DMS53 (cell line): ENCODE measurements at regions not wholly inside any gene's neighbourhood (a gene's known extent, or its start where the extent isn't known, plus 50 kb on each side); places are given as distances from the start of the nearest gene placed in this dataset.

ENCODE experiments used
- DNase-seq: peaks from one replicate; lab custom pipeline; 2025; lab: John Stamatoyannopoulos, UW

GRCh38 chr4:131046821-131047220, 1950.9 kb downstream of the C4orf33 start:
- DNase-seq: no peak

GRCh38 chr4:131052646-131053045, 1956.7 kb downstream of the C4orf33 start:
- DNase-seq: no peak

GRCh38 chr4:131054489-131055019, 1958.6 kb downstream of the C4orf33 start:
- no peak for DNase-seq

GRCh38 chr4:131061734-131062133, 1965.8 kb downstream of the C4orf33 start:
- peak; percentile 7 for DNase-seq

- no peak for DNase-seq
These were observed 1967.9 kb downstream of the C4orf33 start for GRCh38 chr4:131063878-131064277.

- DNase-seq: no peak
These were observed 1985.1 kb downstream of the C4orf33 start for GRCh38 chr4:131081069-131081468.

GRCh38 chr4:131084997-131085396, 1989.0 kb downstream of the C4orf33 start:
- peak; percentile 72 for DNase-seq

- peak; percentile 75 for DNase-seq
These were observed 1995.9 kb downstream of the C4orf33 start for GRCh38 chr4:131091896-131092295.

- DNase-seq: peak; percentile 51
These were observed 1997.4 kb downstream of the C4orf33 start for GRCh38 chr4:131093303-131093702.

GRCh38 chr4:131098976-131099375, 2003.0 kb downstream of the C4orf33 start:
- DNase-seq: no peak

- no peak for DNase-seq
These were observed 2017.3 kb downstream of the C4orf33 start for GRCh38 chr4:131113273-131113672.

- no peak for DNase-seq
These were observed 2017.8 kb downstream of the C4orf33 start for GRCh38 chr4:131113704-131114103.

- no peak for DNase-seq
These were observed 2023.7 kb downstream of the C4orf33 start for GRCh38 chr4:131119661-131120060.

GRCh38 chr4:131137196-131137595, 2011.9 kb upstream of the PCDH10 start:
- DNase-seq: no peak

GRCh38 chr4:131159261-131159660, 1989.8 kb upstream of the PCDH10 start:
- DNase-seq: no peak

GRCh38 chr4:131192318-131192717, 1956.8 kb upstream of the PCDH10 start:
- DNase-seq: no peak

GRCh38 chr4:131207589-131207988, 1941.5 kb upstream of the PCDH10 start:
- DNase-seq: peak; percentile 29

GRCh38 chr4:131248314-131248713, 1900.8 kb upstream of the PCDH10 start:
- DNase-seq: no peak

GRCh38 chr4:131251321-131251720, 1897.8 kb upstream of the PCDH10 start:
- no peak for DNase-seq

- no peak for DNase-seq
These were observed 1891.9 kb upstream of the PCDH10 start for GRCh38 chr4:131257241-131257640.

GRCh38 chr4:131258361-131258760, 1890.7 kb upstream of the PCDH10 start:
- DNase-seq: no peak

- DNase-seq: peak; percentile 4
These were observed 1860.7 kb upstream of the PCDH10 start for GRCh38 chr4:131288441-131288840.

- DNase-seq: peak; percentile 39
These were observed 1852.9 kb upstream of the PCDH10 start for GRCh38 chr4:131296192-131296591.

GRCh38 chr4:131302108-131302507, 1847.0 kb upstream of the PCDH10 start:
- DNase-seq: peak; percentile 3

- no peak for DNase-seq
These were observed 1844.4 kb upstream of the PCDH10 start for GRCh38 chr4:131304686-131305085.
